Thymus (tissue), 11 donors: ENCODE measurements at regions not wholly inside any gene's neighbourhood (a gene's known extent, or its start where the extent isn't known, plus 50 kb on each side); places are given as distances from the start of the nearest gene placed in this dataset.
A peak's percentile ranks its signal among the peaks of the same experiment; 100 is the strongest.

Experiments
- DNase-seq, 9 donors: peaks; one replicate each; pipeline ENCODE4 v3.0.0-alpha.2; 2013; ENCODE audit warnings: low spot score in 9 of 9, low read depth in 6 of 9, missing footprints in 1 of 9
- H3K27ac ChIP-seq, 2 donors: one replicate each; pipeline ENCODE4 v1.5.1; 2013; ENCODE audit warnings: control low read depth in 1 of 2, low read depth in 1 of 2, low read length in 1 of 2, mild to moderate bottlenecking in 1 of 2, moderate library complexity in 1 of 2
- H3K27me3 ChIP-seq, 2 donors: one replicate each; pipeline ENCODE4 v1.5.1; 2013; ENCODE audit warnings: low read length in 1 of 2; ENCODE audit not compliant: control insufficient read depth in 2 of 2, insufficient read depth in 1 of 2
- H3K36me3 ChIP-seq, 2 donors: one replicate each; pipeline ENCODE4 v1.5.1; 2013; ENCODE audit warnings: low read length in 1 of 2, mild to moderate bottlenecking in 1 of 2, moderate library complexity in 1 of 2; ENCODE audit not compliant: control insufficient read depth in 2 of 2, insufficient read depth in 2 of 2
- H3K4me1 ChIP-seq, 2 donors: one replicate each; pipeline ENCODE4 v1.5.1; 2013; ENCODE audit warnings: low read length in 2 of 2; ENCODE audit not compliant: control insufficient read depth in 2 of 2, insufficient read depth in 2 of 2
- H3K4me3 ChIP-seq, 2 donors: one replicate each; pipeline ENCODE4 v1.5.1; 2013; ENCODE audit warnings: low read length in 2 of 2, control low read depth in 1 of 2, mild to moderate bottlenecking in 1 of 2
- H3K9me3 ChIP-seq, 2 donors: one replicate each; pipeline ENCODE4 v1.5.1; 2013; ENCODE audit warnings: low read length in 1 of 2, mild to moderate bottlenecking in 1 of 2; ENCODE audit not compliant: control insufficient read depth in 2 of 2, insufficient read depth in 1 of 2
- WGBS: extraction: QIAGEN DNeasy Blood & Tissue Kit; methylation state at CpG from one replicate; pipeline ENCODE4 v1.1.7; 2013; 5-methylcytosine and 5-hydroxymethylcytosine counted together
- donor health status: healthy.

DNA sequence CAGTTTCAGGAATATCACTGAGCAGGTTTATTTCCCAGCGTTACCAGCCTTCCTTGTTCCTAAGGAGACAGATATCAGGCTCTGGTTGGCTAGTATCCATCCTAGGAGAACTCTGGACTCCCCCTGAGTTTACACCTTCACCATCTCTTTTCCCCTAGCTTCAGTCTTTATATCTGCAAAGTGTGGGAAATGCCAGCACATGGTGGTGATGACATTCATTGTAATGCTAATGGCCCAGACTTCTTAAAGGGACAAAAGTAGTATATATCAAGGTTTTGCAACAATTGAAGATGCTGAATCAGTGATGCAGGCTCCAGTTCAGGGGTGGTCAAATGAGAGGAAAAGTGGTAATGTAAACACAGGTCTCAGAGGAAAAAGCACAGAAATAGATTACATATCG is 224.3 kb upstream of the SYNDIG1 start:
- 87% methylated on average over 2 of the region's 2 CpGs for WGBS
- Histone ChIP-seq H3K4me3 (no peak overlapping the region), H3K4me1 (no peaks in the 10 kb centered on the region), H3K27me3 (no peaks in the 10 kb centered on the region), H3K9me3 (no peaks in the 10 kb centered on the region), H3K36me3 (no peaks in the 10 kb centered on the region), H3K27ac (no peak overlapping the region)
- no peak for DNase-seq

DNA sequence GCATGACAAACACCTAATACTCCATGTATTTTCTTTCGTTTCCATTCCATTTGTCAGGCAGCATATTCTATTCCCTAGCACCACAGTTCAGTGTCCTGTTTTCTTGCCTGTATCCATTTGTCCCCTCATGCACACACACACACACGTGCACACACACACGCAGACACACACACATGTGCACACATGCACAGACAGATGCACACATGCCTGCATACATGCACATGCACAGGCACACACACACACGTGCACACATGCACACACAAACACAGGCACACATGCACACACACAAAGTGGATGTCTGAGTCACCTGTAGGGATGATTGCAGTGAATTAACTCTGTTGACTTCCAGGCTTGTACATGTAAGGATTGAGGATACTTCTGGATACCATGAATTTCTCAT is 226.7 kb upstream of the SYNDIG1 start:
- Histone ChIP-seq H3K4me1 (no peaks in the 10 kb centered on the region), H3K27ac (no peak overlapping the region), H3K4me3 (no peak overlapping the region), H3K9me3 (no peaks in the 10 kb centered on the region), H3K27me3 (no peaks in the 10 kb centered on the region), H3K36me3 (no peaks in the 10 kb centered on the region)
- WGBS = 95% methylated on average over 4 of the region's 4 CpGs
- DNase-seq = no peak

DNA sequence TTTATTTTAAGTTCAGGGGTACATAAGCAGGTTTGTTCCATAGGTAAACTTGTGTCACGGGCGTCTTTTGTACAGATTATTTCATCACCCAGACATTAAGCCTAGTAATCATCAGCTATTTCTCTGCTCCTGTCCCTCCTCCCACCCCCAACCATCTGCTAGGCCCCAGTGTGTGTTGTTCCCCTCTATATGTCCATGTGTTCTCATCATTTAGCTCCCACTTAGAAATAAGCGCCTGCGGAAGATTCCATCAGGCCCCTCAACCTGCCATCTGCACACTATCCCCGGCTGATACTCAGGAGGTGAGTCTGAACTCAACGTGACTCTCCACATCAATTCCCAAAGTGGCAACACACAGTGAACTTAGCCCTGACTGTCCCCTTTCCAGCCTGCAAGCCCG is 228.0 kb upstream of the SYNDIG1 start:
- Histone ChIP-seq H3K4me3 (no peak overlapping the region), H3K4me1 (no peaks in the 10 kb centered on the region), H3K36me3 (no peaks in the 10 kb centered on the region), H3K9me3 (no peaks in the 10 kb centered on the region), H3K27me3 (no peaks in the 10 kb centered on the region), H3K27ac (no peak overlapping the region)
- DNase-seq = no peak
- WGBS = 96% methylated on average over 7 of the region's 7 CpGs

DNA sequence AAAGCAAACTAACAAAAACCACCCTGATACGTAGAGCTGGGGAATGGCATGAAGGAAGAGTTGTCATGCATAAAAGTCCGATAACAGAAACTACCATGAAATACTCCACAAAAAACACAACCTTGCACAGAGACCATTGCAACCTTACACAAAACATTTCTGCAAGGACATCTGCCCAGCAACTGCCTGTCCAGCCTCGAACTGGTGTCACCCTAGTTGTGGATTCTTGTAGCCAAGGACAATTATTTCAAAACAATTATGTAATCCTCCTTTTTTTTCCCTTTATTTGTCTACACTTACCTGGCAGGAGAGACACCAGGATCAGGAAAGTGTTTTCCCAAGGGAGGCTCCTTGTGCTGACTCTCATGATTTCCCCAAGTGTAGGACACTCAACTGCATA is 232.5 kb upstream of the SYNDIG1 start:
- H3K36me3 ChIP-seq = no peaks in the 10 kb centered on the region
- no peaks in the 10 kb centered on the region for H3K27me3 ChIP-seq
- no peak overlapping the region for H3K27ac ChIP-seq
- no peak overlapping the region for H3K4me3 ChIP-seq
- no peak for DNase-seq
- no peaks in the 10 kb centered on the region for H3K9me3 ChIP-seq
- H3K4me1 ChIP-seq = no peaks in the 10 kb centered on the region
- WGBS = 90% methylated on average over 3 of the region's 3 CpGs

DNA sequence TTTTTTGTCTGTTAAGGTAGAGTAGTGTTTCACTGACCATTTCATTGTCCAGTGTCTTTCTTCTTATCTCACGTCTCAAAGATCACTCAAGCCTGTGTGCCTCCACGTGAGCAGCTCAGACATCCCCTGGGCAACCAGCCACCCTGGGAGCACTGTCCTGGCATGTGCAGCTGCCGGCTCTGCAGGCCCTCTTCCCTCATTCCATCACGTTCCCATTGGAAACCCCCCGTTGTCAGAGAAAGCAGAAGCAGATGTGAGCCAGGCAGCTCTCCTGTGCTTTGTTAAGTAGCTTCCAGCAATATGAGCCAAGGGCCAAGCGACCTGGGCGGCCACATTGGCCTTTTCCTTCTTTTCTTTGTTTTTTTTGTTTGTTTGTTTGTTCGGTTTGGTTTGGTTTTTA is 233.2 kb upstream of the SYNDIG1 start:
- H3K4me3 ChIP-seq = no peak overlapping the region
- DNase-seq = peak in 1 of 9 donors; percentile 5
- no peak overlapping the region for H3K27ac ChIP-seq
- H3K4me1 ChIP-seq = no peaks in the 10 kb centered on the region
- H3K27me3 ChIP-seq = no peaks in the 10 kb centered on the region
- no peaks in the 10 kb centered on the region for H3K9me3 ChIP-seq
- no peaks in the 10 kb centered on the region for H3K36me3 ChIP-seq
- WGBS = 90% methylated on average over 8 of the region's 8 CpGs

DNA sequence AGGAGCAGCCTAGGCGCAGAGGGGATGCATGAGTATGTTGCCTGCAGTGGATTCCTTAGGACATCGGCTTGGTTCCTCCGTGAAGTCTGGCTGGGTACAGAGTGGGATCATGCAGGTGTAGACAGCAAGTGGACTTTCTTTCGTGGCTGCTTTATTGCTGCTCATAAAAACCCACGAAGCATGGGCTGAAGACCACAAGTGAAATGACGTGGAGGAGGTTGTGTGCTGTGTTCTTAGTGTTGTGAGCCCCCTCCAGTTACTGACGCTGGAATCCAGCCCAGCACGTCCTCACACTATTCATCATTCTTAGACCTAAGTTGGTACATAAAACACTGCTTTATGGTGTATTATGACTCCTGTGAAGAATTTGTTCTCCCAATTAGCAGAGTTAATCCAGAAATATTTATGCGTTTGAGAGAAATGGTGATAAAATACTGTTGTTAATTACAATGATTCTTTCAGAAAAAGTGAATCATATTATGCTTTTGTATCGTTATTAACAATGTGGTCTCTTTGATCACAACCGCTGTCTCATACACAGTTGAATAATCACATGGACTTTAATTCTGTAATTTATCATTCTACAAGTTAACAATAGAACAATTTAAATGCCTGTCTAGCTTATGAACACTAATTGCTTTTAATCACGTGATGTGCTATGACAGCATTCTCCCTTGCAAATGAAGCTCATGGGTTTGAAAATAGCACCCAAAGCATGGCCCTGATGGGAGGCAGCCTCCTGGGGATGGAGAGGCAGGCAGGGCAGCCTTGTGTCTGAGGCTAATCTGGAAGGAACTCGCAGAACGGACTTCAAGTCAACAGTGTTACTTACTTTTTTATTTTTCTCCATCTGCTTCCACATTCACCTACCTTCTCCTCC is 233.9 kb upstream of the SYNDIG1 start:
- Histone ChIP-seq H3K9me3 (no peaks in the 10 kb centered on the region), H3K27ac (no peak overlapping the region), H3K4me3 (no peak overlapping the region), H3K36me3 (no peaks in the 10 kb centered on the region), H3K27me3 (no peaks in the 10 kb centered on the region), H3K4me1 (no peaks in the 10 kb centered on the region)
- no peak for DNase-seq
- WGBS = 92% methylated on average over 14 of the region's 14 CpGs

DNA sequence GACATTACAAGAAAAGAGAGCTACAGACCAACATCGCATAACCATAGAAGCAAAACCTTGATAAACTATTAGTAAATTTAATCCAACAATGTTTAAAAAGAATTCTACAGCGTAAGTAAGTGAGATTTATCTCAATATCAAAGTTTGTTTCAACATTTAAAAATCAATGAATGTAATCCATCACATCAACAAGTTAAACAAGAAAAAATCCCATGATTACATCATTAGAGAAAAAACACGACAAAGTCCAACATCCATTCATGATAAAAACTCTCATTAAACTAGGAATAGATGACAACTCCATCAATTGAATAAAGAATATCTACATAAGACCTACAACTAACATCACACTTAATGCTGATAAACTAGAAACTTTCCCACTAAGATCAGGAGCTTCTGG is 239.0 kb upstream of the GGTLC1 start:
- DNase-seq = no peak
- Histone ChIP-seq H3K4me1 (no peaks in the 10 kb centered on the region), H3K4me3 (no peak overlapping the region), H3K9me3 (no peaks in the 10 kb centered on the region), H3K27me3 (no peaks in the 10 kb centered on the region), H3K36me3 (no peaks in the 10 kb centered on the region), H3K27ac (no peak overlapping the region)
- WGBS = 47% methylated on average over 3 of the region's 3 CpGs

DNA sequence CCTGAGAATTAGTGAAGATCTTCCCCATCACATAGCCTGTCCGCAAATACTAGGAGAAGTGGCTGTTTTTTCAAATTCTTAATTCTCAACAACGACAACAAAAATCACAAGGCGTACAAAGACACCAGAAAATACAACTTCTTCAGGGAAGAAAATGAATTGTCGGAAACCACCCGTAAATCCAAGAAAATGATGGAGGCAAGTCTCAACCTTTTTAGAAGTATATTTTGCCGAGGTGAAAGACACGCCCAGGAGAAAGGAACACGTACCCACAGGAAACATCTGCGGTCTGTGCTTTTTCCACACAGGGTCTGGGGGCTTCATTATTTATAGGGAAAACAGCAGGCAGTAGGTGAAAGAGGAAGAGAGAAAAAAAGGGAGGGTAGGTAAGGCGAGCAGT is 223.9 kb upstream of the GGTLC1 start:
- Histone ChIP-seq H3K9me3 (no peaks in the 10 kb centered on the region), H3K4me3 (no peak overlapping the region), H3K27ac (no peak overlapping the region), H3K27me3 (peaks cover 9 to 22% of the 10 kb centered on the region in 2 donors), H3K4me1 (peaks cover 2 to 4% of the 10 kb centered on the region in 2 donors), H3K36me3 (no peaks in the 10 kb centered on the region)
- 10% methylated on average over 10 of the region's 10 CpGs for WGBS
- peak in 1 of 9 donors; percentile 10 for DNase-seq

DNA sequence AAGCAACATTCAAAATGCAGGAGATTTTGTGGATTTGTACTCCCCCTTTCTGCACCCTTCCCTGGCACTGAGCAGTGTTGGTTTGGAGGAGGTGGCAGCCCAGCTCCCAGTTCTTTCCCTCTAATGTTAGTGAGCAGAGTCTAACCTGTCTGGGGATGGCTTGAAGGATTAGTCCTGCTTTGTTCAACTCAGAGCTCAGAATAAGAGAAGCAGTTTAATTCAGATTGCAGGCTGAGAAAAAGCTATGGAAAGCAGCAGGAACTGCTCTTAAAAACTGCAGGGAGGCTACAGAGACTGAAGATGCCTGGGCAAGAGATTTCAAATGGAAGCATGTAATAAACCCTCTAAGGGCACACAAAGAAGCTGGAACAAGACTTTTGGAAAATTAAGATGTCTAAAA is 223.4 kb upstream of the GGTLC1 start:
- no peaks in the 10 kb centered on the region for H3K9me3 ChIP-seq

More for the DNA sequence above, 223.4 kb upstream of the GGTLC1 start:
- Histone ChIP-seq H3K27me3 (peaks cover 9 to 22% of the 10 kb centered on the region in 2 donors), H3K36me3 (no peaks in the 10 kb centered on the region), H3K4me3 (no peak overlapping the region), H3K27ac (no peak overlapping the region), H3K4me1 (peaks cover 2 to 4% of the 10 kb centered on the region in 2 donors)
- no peak for DNase-seq
